Right lobe of liver (tissue), 6 donors: ENCODE measurements at regions not wholly inside any gene's neighbourhood (a gene's known extent, or its start where the extent isn't known, plus 50 kb on each side); places are given as distances from the start of the nearest gene placed in this dataset.

Experiments
- ATAC-seq, 4 donors: fragments of 200-7000 bp; cut with Tn5 transposase; one replicate each; pipeline ENCODE4 v1.9.1; 2020; ENCODE audit warnings: mild to moderate bottlenecking in 4 of 4, moderate library complexity in 4 of 4
- DNase-seq, 3 donors: peaks; one replicate each; pipeline ENCODE4 v3.0.0-alpha.2; 2020
- H3K27ac ChIP-seq, 3 donors: fragments of 200-600 bp; one replicate each; pipeline ENCODE4 v1.8.0; 2022
- H3K27me3 ChIP-seq, 2 donors: fragments of 200-600 bp; one replicate each; pipeline ENCODE4 v1.8.0; 2022
- H3K36me3 ChIP-seq, 4 donors: fragments of 200-600 bp; sonication (generic) in 1 of 4; one replicate each; pipeline versions ENCODE4 v1.5.1 to v1.8.0; 2017 to 2022; ENCODE audit warnings: control low read depth in 1 of 4
- H3K4me1 ChIP-seq, 4 donors: fragments of 200-600 bp; sonication (generic) in 1 of 4; one replicate each; pipeline versions ENCODE4 v1.5.1 to v1.8.0; 2017 to 2022; ENCODE audit warnings: control low read depth in 1 of 4
- H3K4me3 ChIP-seq, 3 donors: fragments of 200-600 bp; one replicate each; pipeline ENCODE4 v1.8.0; 2022
- H3K9me3 ChIP-seq, 4 donors: fragments of 200-600 bp; sonication (generic) in 1 of 4; one replicate each; pipeline versions ENCODE4 v1.5.1 to v1.8.0; 2017 to 2022; ENCODE audit warnings: control low read depth in 1 of 4
- POLR2A ChIP-seq: fragments of 450-650 bp; IDR thresholded peaks from one replicate; pipeline ENCODE4 v1.6.1; 2017; ENCODE audit warnings: antibody characterized with exemption, mild to moderate bottlenecking
- WGBS: methylation state at CpG from one replicate; pipeline ENCODE4 v1.1.6; 2018; ENCODE audit warnings: low coverage, low lambda C conversion rate; ENCODE audit not compliant: insufficient coverage; ENCODE audit errors: missing lambda C conversion rate; 5-methylcytosine and 5-hydroxymethylcytosine counted together
- intact Hi-C, 2 donors: fragments of 100-400 bp; cut with DNase I; formaldehyde crosslinking; loops; one replicate each; pipeline versions ENCODE4 v1.11.2 to v1.14.1; 2022
- TF ChIP-seq, protein P1 (sequence below), 4 donors: fragments of 200-600 bp in 3 of 4; fragments of 450-650 bp in 1 of 4; IDR thresholded peaks; one replicate each; pipeline versions ENCODE4 v1.5.1 to v1.8.0; 2016 to 2022; ENCODE audit warnings: antibody characterized with exemption in 4 of 4, mild to moderate bottlenecking in 2 of 4
- donor health status: DM: no; HTN: yes; CAD: no.
- donor health status: DM: no; HTN: no; CAD: no.
- donor health status: DM: no; HTN: no; CAD: no.
- donor health status: DM: no; HTN: yes; CAD: no.
- donor health status: DM: no; HTN: yes; CAD: no.

DNA sequence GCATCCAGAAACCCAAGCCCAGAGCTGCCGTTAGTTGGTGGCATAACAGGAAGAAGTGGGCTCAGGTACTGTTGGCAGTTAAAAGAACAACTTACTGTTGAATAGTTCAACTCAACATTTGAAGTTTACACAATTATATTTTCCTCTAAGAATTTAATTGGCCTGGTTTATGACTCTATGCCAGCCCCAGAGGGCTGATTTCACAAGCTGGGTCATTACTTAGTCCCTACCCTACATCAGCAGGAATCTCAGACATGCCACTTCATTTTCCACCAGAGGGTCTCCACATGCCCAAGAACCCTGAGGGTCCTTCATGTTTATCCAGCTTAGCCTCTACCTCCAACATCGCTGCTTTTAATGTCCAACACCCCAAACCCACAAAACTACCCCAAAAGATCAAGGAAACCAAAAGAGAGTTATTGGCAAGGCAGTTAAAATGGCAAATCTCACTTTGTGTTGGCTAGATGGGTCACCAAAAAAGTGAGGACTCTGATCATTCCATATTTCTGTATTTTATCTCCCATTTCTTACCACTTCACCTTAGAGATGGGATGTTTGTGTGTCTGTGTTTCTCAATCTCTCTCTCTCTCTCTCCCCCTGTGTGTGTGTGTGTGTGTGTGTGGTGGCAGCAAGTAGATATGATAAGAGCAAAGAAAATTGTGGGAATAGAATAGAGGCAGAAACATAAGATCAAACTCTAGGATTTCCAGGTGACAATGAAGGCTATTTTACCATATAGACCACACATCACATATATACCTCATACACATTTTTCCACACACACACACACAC is 112.5 kb upstream of the TBX18 start:
- Histone ChIP-seq H3K36me3 (no peaks in the 10 kb centered on the region), H3K9me3 (no peaks in the 10 kb centered on the region), H3K4me3 (no peak overlapping the region), H3K27me3 (no peaks in the 10 kb centered on the region), H3K27ac (no peak overlapping the region), H3K4me1 (peaks cover 0 to 11% (median 5%) of the 10 kb centered on the region in 4 donors)
- 69% methylated on average over 2 of the region's 2 CpGs for WGBS
- DNase-seq (no peak), ATAC-seq (peak in 2 of 4 donors; percentile 62 to 74)
- intact Hi-C loops: no loop called here
- no peak for TF ChIP-seq POLR2A
- TF ChIP-seq, protein P1, sequence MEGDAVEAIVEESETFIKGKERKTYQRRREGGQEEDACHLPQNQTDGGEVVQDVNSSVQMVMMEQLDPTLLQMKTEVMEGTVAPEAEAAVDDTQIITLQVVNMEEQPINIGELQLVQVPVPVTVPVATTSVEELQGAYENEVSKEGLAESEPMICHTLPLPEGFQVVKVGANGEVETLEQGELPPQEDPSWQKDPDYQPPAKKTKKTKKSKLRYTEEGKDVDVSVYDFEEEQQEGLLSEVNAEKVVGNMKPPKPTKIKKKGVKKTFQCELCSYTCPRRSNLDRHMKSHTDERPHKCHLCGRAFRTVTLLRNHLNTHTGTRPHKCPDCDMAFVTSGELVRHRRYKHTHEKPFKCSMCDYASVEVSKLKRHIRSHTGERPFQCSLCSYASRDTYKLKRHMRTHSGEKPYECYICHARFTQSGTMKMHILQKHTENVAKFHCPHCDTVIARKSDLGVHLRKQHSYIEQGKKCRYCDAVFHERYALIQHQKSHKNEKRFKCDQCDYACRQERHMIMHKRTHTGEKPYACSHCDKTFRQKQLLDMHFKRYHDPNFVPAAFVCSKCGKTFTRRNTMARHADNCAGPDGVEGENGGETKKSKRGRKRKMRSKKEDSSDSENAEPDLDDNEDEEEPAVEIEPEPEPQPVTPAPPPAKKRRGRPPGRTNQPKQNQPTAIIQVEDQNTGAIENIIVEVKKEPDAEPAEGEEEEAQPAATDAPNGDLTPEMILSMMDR (IDR thresholded peaks at IDR 0.05): no peak

DNA sequence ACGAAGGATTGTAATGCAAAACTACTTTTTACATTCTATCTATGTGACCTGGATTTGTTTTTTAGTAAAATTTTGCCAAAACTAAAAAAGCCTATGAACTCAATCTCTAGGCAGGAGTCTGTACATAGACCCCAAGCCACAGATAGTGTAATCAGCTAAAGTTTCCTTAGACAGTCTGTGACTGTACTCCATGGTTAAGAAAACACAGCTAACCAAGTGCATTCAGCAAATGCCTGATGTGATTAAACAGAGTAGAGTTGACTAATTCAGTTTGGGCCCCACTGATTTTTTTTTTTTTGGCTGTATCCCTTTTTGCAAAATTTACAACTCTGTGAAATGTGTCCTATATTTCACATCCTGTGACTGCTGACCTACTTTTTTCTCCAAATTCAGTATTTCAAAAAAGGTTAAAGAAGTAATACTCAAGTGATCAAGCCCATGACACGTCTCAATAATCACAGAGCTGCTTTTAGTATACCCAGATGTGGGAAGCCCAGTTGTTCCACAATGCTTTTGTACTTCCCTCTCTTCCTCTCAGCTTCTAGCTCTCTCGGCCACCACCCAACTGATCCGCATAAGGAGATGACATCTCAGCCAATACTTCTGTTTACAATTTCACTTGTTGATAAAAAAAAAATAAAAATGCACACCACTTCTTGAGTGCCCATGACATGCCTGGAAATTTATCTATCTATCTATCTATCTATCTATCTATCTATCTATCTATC is 108.8 kb upstream of the TBX18 start:
- peaks cover 0 to 21% (median 6%) of the 10 kb centered on the region in 4 donors for H3K4me1 ChIP-seq
- H3K9me3 ChIP-seq: no peaks in the 10 kb centered on the region
- intact Hi-C loops: no loop called here
- TF ChIP-seq, protein P1 (IDR thresholded peaks at IDR 0.05): no peak
- no peak for TF ChIP-seq POLR2A
- no peaks in the 10 kb centered on the region for H3K27me3 ChIP-seq
- ATAC-seq: no peak
- no peak overlapping the region for H3K27ac ChIP-seq
- no peaks in the 10 kb centered on the region for H3K36me3 ChIP-seq
- WGBS: 66% methylated on average over 4 of the region's 4 CpGs
- no peak overlapping the region for H3K4me3 ChIP-seq
- DNase-seq: no peak

DNA sequence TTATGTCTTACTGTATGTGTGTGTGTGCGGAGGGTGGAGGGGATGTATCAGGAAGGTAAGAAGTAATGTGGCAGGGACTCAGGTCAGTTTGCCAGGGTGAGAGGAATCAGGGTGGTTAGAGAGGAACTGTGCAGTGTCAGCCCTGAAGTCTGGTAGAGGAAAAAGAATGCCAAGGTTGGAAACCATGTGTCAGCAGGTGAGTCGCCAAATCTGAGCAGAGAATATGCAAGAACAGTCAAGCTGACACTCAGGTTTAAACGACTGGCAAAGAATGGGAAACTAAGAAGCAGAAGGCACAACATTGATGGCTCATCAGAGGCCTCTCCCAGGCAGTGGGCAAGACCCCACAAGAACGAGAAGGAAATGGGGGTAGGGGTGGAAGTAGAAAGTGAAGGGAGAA is 107.5 kb upstream of the TBX18 start:
- no peak for DNase-seq
- no peaks in the 10 kb centered on the region for H3K27me3 ChIP-seq
- H3K4me3 ChIP-seq: no peak overlapping the region
- no peak overlapping the region for H3K27ac ChIP-seq
- WGBS: 61% methylated on average over 4 of the region's 4 CpGs
- intact Hi-C loops: no loop called here
- TF ChIP-seq, protein P1 (IDR thresholded peaks at IDR 0.05): no peak
- TF ChIP-seq POLR2A: no peak
- H3K9me3 ChIP-seq: no peaks in the 10 kb centered on the region
- peaks cover 0 to 18% (median 8%) of the 10 kb centered on the region in 4 donors for H3K4me1 ChIP-seq
- ATAC-seq: no peak
- no peaks in the 10 kb centered on the region for H3K36me3 ChIP-seq

GRCh38 chr6:84870672-84871071 is 106.3 kb upstream of the TBX18 start:
- no peak for DNase-seq
- intact Hi-C loops: no loop called here
- TF ChIP-seq, protein P1 (IDR thresholded peaks at IDR 0.05): no peak
- TF ChIP-seq POLR2A: no peak
- Histone ChIP-seq H3K9me3 (no peaks in the 10 kb centered on the region), H3K4me1 (peaks cover 0 to 22% (median 11%) of the 10 kb centered on the region in 4 donors), H3K36me3 (no peaks in the 10 kb centered on the region), H3K27ac (no peak overlapping the region), H3K4me3 (no peak overlapping the region), H3K27me3 (no peaks in the 10 kb centered on the region)
- ATAC-seq: no peak
- WGBS: 50% methylated on average over 2 of the region's 2 CpGs
